ENCODE measurements at regions not wholly inside any gene's neighbourhood (a gene's known extent, or its start where the extent isn't known, plus 50 kb on each side); places are given as distances from the start of the nearest gene placed in this dataset.

- no peaks in the 10 kb centered on the region for H3K9me3 ChIP-seq
- H3K4me1 ChIP-seq, result no peaks in the 10 kb centered on the region
- TF ChIP-seq CTCF (IDR thresholded peaks at IDR 0.05; ENCODE audit: low read depth, low read length), result no peak
- no peaks in the 10 kb centered on the region for H3K27me3 ChIP-seq
- no peak for DNase-seq
- no peaks in the 10 kb centered on the region for H3K36me3 ChIP-seq
- H3K4me3 ChIP-seq (ENCODE audit: low read depth, low read length), result no peak overlapping the region
Observed at GRCh38 chr15:87575896-87576473, 680.6 kb downstream of the NTRK3 start.

GRCh38 chr15:87573534-87573933 is 683.0 kb downstream of the NTRK3 start:
- Histone ChIP-seq H3K27me3 (no peaks in the 10 kb centered on the region), H3K9me3 (no peaks in the 10 kb centered on the region), H3K4me1 (no peaks in the 10 kb centered on the region), H3K36me3 (no peaks in the 10 kb centered on the region), H3K4me3 (ENCODE audit: low read depth, low read length) (no peak overlapping the region)
- no peak for TF ChIP-seq CTCF (IDR thresholded peaks at IDR 0.05; ENCODE audit: low read depth, low read length)
- DNase-seq, result no peak

GRCh38 chr15:87573039-87573438 is 683.5 kb downstream of the NTRK3 start:
- no peak for DNase-seq
- TF ChIP-seq CTCF (IDR thresholded peaks at IDR 0.05; ENCODE audit: low read depth, low read length), result no peak
- H3K4me3 ChIP-seq (ENCODE audit: low read depth, low read length), result no peak overlapping the region
- H3K9me3 ChIP-seq, result no peaks in the 10 kb centered on the region
- no peaks in the 10 kb centered on the region for H3K27me3 ChIP-seq
- H3K36me3 ChIP-seq, result no peaks in the 10 kb centered on the region
- no peaks in the 10 kb centered on the region for H3K4me1 ChIP-seq

GRCh38 chr15:87572381-87572910 is 684.1 kb downstream of the NTRK3 start:
- Histone ChIP-seq H3K36me3 (no peaks in the 10 kb centered on the region), H3K4me3 (ENCODE audit: low read depth, low read length) (no peak overlapping the region), H3K4me1 (no peaks in the 10 kb centered on the region), H3K27me3 (no peaks in the 10 kb centered on the region), H3K9me3 (no peaks in the 10 kb centered on the region)
- no peak for TF ChIP-seq CTCF (IDR thresholded peaks at IDR 0.05; ENCODE audit: low read depth, low read length)
- DNase-seq, result no peak

- DNase-seq, result no peak
- TF ChIP-seq CTCF (IDR thresholded peaks at IDR 0.05; ENCODE audit: low read depth, low read length), result no peak
- Histone ChIP-seq H3K4me1 (no peaks in the 10 kb centered on the region), H3K4me3 (ENCODE audit: low read depth, low read length) (no peak overlapping the region), H3K9me3 (no peaks in the 10 kb centered on the region), H3K36me3 (no peaks in the 10 kb centered on the region), H3K27me3 (no peaks in the 10 kb centered on the region)
Observed at GRCh38 chr15:87570206-87570605, 686.3 kb downstream of the NTRK3 start.

GRCh38 chr15:87569581-87569980 is 687.0 kb downstream of the NTRK3 start:
- Histone ChIP-seq H3K4me1 (no peaks in the 10 kb centered on the region), H3K4me3 (ENCODE audit: low read depth, low read length) (no peak overlapping the region), H3K27me3 (no peaks in the 10 kb centered on the region), H3K9me3 (no peaks in the 10 kb centered on the region), H3K36me3 (no peaks in the 10 kb centered on the region)
- DNase-seq, result no peak
- no peak for TF ChIP-seq CTCF (IDR thresholded peaks at IDR 0.05; ENCODE audit: low read depth, low read length)

Measured in BE2C (cell line).